Loucy (cell line): ENCODE measurements at regions not wholly inside any gene's neighbourhood (a gene's known extent, or its start where the extent isn't known, plus 50 kb on each side); places are given as distances from the start of the nearest gene placed in this dataset.

ENCODE experiments used
- H2AFZ ChIP-seq: fragments of 200-600 bp; sonication (generic); 2 replicates; pipeline ENCODE4 v1.6.0; 2016; ENCODE audit warnings: antibody characterized with exemption, mild to moderate bottlenecking, low read length, moderate library complexity
- H3F3A ChIP-seq: fragments of 200-600 bp; 2 replicates; pipeline ENCODE4 v1.6.0; 2016; ENCODE audit warnings: antibody characterized with exemption, low read depth, mild to moderate bottlenecking
- H3K27me3 ChIP-seq: fragments of 200-600 bp; sonication (generic); 2 replicates; pipeline ENCODE4 v1.6.1; 2014; ENCODE audit warnings: low read length, mild to moderate bottlenecking; ENCODE audit not compliant: insufficient read depth, poor library complexity, severe bottlenecking
- H3K36me3 ChIP-seq: fragments of 200-600 bp; sonication (generic); 2 replicates; pipeline ENCODE4 v1.6.1; 2016; ENCODE audit warnings: low read length; ENCODE audit not compliant: insufficient read depth
- H3K4me1 ChIP-seq: fragments of 200-600 bp; sonication (generic); 2 replicates; pipeline ENCODE4 v1.5.1; 2014; ENCODE audit warnings: low read length, mild to moderate bottlenecking; ENCODE audit not compliant: insufficient read depth, poor library complexity, severe bottlenecking
- H3K4me2 ChIP-seq: fragments of 200-600 bp; sonication (generic); 2 replicates; pipeline ENCODE4 v1.6.0; 2014; ENCODE audit warnings: antibody characterized with exemption, low read length, low read depth, mild to moderate bottlenecking; ENCODE audit not compliant: poor library complexity, severe bottlenecking
- H3K4me3 ChIP-seq: fragments of 200-600 bp; sonication (generic); 2 replicates; pipeline ENCODE4 v1.5.1; 2014; ENCODE audit warnings: low read length, mild to moderate bottlenecking, mixed read lengths; ENCODE audit not compliant: poor library complexity, severe bottlenecking
- H3K79me2 ChIP-seq: fragments of 200-600 bp; sonication (generic); 2 replicates; pipeline ENCODE4 v1.6.1; 2014; ENCODE audit warnings: low read length; ENCODE audit not compliant: insufficient read depth
- H3K9ac ChIP-seq: fragments of 200-600 bp; sonication (generic); 2 replicates; pipeline ENCODE4 v1.6.0; 2014; ENCODE audit warnings: mild to moderate bottlenecking, low read depth, low read length, moderate library complexity; ENCODE audit not compliant: poor library complexity, severe bottlenecking
- H3K9me2 ChIP-seq: fragments of 200-600 bp; sonication (generic); replicated peaks from 2 replicates; pipeline ENCODE4 v1.6.1; 2016; ENCODE audit warnings: low read depth, low read length, mixed read lengths
- H3K9me3 ChIP-seq: fragments of 200-600 bp; sonication (generic); 2 replicates; pipeline ENCODE4 v1.6.1; 2014; ENCODE audit warnings: mild to moderate bottlenecking, antibody characterized with exemption, low read length, low read depth; ENCODE audit not compliant: insufficient read depth
- H4K20me1 ChIP-seq: fragments of 200-600 bp; sonication (generic); 2 replicates; pipeline ENCODE4 v1.6.0; 2014; ENCODE audit warnings: antibody characterized with exemption, low read length, mild to moderate bottlenecking; ENCODE audit not compliant: insufficient read depth, poor library complexity, severe bottlenecking
- EZH2phosphoT487 ChIP-seq: fragments of 200-600 bp; IDR thresholded peaks from 2 replicates; pipeline ENCODE4 v1.6.1; 2018; ENCODE audit warnings: antibody characterized with exemption, mild to moderate bottlenecking, moderate library complexity, borderline replicate concordance
- TF ChIP-seq, protein P1 (sequence below): fragments of 200-600 bp; sonication (generic); conservative IDR thresholded peaks from 2 replicates; pipeline ENCODE4 v1.5.1; 2014; ENCODE audit warnings: mild to moderate bottlenecking, antibody characterized with exemption, low read length

DNA sequence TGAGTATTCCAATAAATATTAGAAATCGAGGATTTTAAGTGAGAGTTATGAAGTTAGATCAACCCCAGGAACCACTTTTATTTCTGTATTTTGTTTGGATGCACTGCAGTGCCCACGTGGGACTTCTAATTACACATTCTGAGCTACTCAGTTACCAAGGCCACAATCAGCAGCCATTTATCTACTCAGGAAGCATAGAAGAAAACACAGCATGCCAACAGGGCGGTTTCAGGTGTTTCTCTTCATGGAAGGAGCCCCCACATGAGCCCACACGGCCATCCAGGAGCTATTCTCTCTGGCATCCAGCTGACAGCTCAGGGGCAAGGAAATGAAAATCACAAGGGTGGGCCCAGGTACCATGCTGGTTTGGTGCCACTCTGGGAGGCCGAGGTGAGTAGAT, 266.5 kb upstream of the MKLN1 start:
- Histone ChIP-seq H3K9me2 (no peaks in the 10 kb centered on the region), H3K4me1 (peaks cover 13% of the 10 kb centered on the region), H4K20me1 (no peaks in the 10 kb centered on the region), H3K27me3 (no peaks in the 10 kb centered on the region), H3K79me2 (no peaks in the 10 kb centered on the region), H3K4me2 (no peak overlapping the region), H2AFZ (no peak overlapping the region), H3K9ac (no peak overlapping the region), H3K4me3 (no peak overlapping the region), H3K36me3 (no peaks in the 10 kb centered on the region), H3F3A (peaks cover 10% of the 10 kb centered on the region; the same call in 1 of the 2 replicates), H3K9me3 (no peaks in the 10 kb centered on the region)
- TF ChIP-seq, protein P1, sequence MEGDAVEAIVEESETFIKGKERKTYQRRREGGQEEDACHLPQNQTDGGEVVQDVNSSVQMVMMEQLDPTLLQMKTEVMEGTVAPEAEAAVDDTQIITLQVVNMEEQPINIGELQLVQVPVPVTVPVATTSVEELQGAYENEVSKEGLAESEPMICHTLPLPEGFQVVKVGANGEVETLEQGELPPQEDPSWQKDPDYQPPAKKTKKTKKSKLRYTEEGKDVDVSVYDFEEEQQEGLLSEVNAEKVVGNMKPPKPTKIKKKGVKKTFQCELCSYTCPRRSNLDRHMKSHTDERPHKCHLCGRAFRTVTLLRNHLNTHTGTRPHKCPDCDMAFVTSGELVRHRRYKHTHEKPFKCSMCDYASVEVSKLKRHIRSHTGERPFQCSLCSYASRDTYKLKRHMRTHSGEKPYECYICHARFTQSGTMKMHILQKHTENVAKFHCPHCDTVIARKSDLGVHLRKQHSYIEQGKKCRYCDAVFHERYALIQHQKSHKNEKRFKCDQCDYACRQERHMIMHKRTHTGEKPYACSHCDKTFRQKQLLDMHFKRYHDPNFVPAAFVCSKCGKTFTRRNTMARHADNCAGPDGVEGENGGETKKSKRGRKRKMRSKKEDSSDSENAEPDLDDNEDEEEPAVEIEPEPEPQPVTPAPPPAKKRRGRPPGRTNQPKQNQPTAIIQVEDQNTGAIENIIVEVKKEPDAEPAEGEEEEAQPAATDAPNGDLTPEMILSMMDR: no peak
- TF ChIP-seq EZH2phosphoT487: no peak

DNA sequence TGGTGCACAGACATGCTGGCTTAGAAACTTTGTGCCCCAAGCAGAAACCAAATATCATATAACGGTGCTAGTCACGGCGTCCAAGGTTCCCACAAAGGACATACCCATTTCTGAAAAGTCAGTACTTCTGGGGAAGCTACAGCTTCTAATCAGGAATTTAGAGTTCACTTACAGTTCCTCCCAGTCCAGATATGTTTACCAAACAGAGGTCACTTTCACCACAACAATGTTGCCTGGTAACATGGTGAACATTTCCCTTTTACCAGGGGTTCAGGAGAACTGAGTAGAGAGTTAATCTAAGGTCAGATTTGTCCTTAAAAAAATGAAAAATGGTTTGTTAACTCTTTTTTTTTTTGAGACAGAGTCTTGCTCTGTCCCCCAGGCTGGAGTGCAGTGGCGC, 265.9 kb upstream of the MKLN1 start:
- no peaks in the 10 kb centered on the region for H3K9me3 ChIP-seq
- no peaks in the 10 kb centered on the region for H3K36me3 ChIP-seq
- no peak overlapping the region for H3K4me2 ChIP-seq
- no peak for TF ChIP-seq EZH2phosphoT487
- no peaks in the 10 kb centered on the region for H3K27me3 ChIP-seq
- peaks cover 10% of the 10 kb centered on the region; the same call in 1 of the 2 replicates for H3F3A ChIP-seq
- H3K9me2 ChIP-seq: no peaks in the 10 kb centered on the region
- no peaks in the 10 kb centered on the region for H3K79me2 ChIP-seq
- H2AFZ ChIP-seq: no peak overlapping the region
- H3K4me3 ChIP-seq: no peak overlapping the region
- H4K20me1 ChIP-seq: no peaks in the 10 kb centered on the region
- H3K9ac ChIP-seq: no peak overlapping the region
- H3K4me1 ChIP-seq: peaks cover 7% of the 10 kb centered on the region

DNA sequence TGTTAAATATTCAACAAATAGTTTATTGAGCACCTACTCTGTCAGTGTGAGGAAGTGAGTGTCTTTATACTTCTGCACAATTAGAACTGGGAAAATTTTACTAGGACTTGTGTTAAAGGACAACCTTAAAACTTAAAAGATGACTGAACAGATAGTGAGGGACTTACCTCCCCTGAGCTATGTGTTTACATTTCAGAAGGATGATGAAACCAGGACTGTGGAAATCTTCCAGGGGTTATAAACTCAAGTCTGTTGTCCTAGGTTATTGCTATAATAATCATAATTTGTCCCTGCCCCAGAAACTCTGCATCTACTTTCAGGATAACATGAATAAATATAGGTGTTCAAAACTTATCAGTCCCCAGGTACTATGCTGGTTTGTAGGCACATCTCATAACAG, 261.0 kb upstream of the MKLN1 start:
- Histone ChIP-seq H3F3A (no peaks in the 10 kb centered on the region), H4K20me1 (no peaks in the 10 kb centered on the region), H3K4me1 (peaks cover 2% of the 10 kb centered on the region), H3K9me3 (no peaks in the 10 kb centered on the region), H3K9ac (no peak overlapping the region), H3K9me2 (no peaks in the 10 kb centered on the region), H2AFZ (no peak overlapping the region), H3K36me3 (no peaks in the 10 kb centered on the region), H3K79me2 (no peaks in the 10 kb centered on the region), H3K27me3 (no peaks in the 10 kb centered on the region), H3K4me2 (no peak overlapping the region), H3K4me3 (no peak overlapping the region)
- TF ChIP-seq, protein P1: no peak
- no peak for TF ChIP-seq EZH2phosphoT487

DNA sequence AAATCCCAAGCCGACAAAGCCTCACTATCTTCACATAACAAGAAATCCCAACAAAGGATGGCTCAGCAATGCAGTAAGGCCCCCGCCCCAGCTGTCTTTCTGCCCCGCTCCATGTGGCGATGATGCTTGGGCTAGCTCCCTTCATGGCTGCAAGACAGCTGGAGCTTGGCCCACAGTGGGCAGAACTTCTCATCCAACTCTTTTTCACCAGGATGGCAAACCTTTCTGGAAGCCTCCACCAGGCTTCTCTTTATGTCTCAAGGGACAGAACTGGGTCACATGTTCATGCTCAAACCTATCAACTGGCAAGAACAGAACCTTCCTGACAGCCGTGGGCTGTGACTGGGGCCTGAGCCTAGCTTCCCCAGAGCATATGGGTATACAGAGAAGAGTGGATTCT, 260.5 kb upstream of the MKLN1 start:
- Histone ChIP-seq H3F3A (no peaks in the 10 kb centered on the region), H4K20me1 (no peaks in the 10 kb centered on the region), H2AFZ (no peak overlapping the region), H3K36me3 (no peaks in the 10 kb centered on the region), H3K4me2 (no peak overlapping the region), H3K27me3 (no peaks in the 10 kb centered on the region), H3K9me2 (no peaks in the 10 kb centered on the region), H3K4me3 (no peak overlapping the region), H3K9me3 (no peaks in the 10 kb centered on the region), H3K79me2 (no peaks in the 10 kb centered on the region), H3K9ac (no peak overlapping the region), H3K4me1 (peaks cover 2% of the 10 kb centered on the region)
- no peak for TF ChIP-seq EZH2phosphoT487
